MM.1S (cell line): ENCODE measurements at regions not wholly inside any gene's neighbourhood (a gene's known extent, or its start where the extent isn't known, plus 50 kb on each side); places are given as distances from the start of the nearest gene placed in this dataset.

Source experiments
- CTCF ChIP-seq: fragments of 300-600 bp; sonication (generic); IDR thresholded peaks from 2 replicates; pipeline ENCODE4 v1.5.1; 2016; ENCODE audit warnings: antibody characterized with exemption, low read length, mixed read lengths
- EZH2 ChIP-seq: fragments of 300-600 bp; sonication (generic); optimal IDR thresholded peaks from 2 replicates; pipeline ENCODE3; 2017; ENCODE audit warnings: low read depth, mild to moderate bottlenecking, antibody characterized with exemption, low read length, mixed read lengths

DNA sequence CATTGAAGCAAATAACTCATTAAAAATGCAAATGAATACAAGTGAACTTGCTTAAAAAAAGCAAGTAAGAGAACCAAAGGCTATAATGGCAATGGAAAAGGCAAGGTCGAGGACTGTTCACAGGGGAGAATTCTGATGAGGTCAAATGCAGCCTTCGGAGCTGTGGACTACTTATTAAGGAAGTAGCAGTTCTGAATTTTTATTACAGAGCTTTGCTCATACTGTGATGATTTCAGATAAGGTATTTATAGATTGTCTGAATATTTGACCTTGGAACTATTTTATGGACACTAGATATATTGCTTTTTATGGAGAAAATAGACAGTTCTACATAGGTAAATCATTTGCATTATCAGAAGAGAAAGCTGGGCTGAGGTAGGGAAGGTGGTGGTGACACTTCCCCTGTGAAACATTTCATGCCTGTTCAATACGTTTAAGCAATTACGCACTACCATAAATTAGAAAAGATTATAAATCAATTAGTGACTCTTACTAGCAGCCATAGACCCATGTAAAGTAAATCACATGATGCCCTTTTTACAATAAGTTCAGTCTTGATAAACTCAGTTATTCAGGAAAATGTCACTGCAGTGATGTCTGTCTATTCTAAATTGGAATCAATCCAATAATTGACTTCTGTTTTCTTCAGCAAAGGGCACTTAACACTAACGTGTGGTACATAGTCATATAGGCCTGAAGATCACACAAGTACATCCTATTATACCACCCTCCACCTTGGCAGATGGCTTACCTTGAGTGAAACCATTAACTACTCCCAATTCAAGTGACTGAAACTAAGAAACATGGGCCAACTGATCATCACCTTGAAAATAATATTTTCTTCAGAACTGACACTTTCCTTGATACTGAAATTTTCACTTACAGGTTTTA is 260.0 kb downstream of the KLF12 start:
- TF ChIP-seq CTCF (no peak), EZH2 (no peak)
